ENCODE measurements at regions not wholly inside any gene's neighbourhood (a gene's known extent, or its start where the extent isn't known, plus 50 kb on each side); places are given as distances from the start of the nearest gene placed in this dataset.
"Not testable (repeated sequence)": the region's sequence is repeated elsewhere in the genome, so short reads cannot be mapped to it uniquely, and the experiment has no call there.

GRCh38 chr14:106010783-106011182, 484.4 kb downstream of the TMEM121 start:
- Histone ChIP-seq H3K27ac (ENCODE audit: low read depth, low read length, poor library complexity, severe bottlenecking) (no peak overlapping the region), H3K27me3 (replicated peaks; ENCODE audit: insufficient read depth, low read depth, low read length, poor library complexity) (no peaks in the 10 kb centered on the region), H3K4me3 (ENCODE audit: low read depth, low read length, poor library complexity, severe bottlenecking) (no peak overlapping the region), H3K9me3 (ENCODE audit: low read depth, low read length, poor library complexity, severe bottlenecking) (no peaks in the 10 kb centered on the region), H3K36me3 (ENCODE audit: insufficient read depth, low read length, poor library complexity, severe bottlenecking) (no peaks in the 10 kb centered on the region), H3K4me1 (ENCODE audit: insufficient read depth, low read length, poor library complexity, severe bottlenecking) (no peaks in the 10 kb centered on the region)
- intact Hi-C loops (cut with micrococcal nuclease; ENCODE audit: unreplicated experiment), result loop anchor here (10.0 kb wide), 1 partner anchor 466 kb away; no protein-coding TSS in a partner anchor
- DNase-seq (ENCODE audit: low spot score), result no peak
- BruUV-seq (replicated peaks), result no TSS peak
- ChIA-PET CTCF (interaction anchor here (0.5 kb wide), 1 partner anchor 408 kb away, joined by 15 read pairs; no protein-coding TSS in a partner anchor), POLR2A (ENCODE audit: low non-redundant PET) (interaction anchor here (0.5 kb wide), 1 partner anchor 318 kb away, joined by 3 read pairs; no protein-coding TSS in a partner anchor)
- TF ChIP-seq CTCF (conservative IDR thresholded peaks at IDR 0.05; ENCODE audit: low read depth, low read length) (no peak), EZH2 (IDR thresholded peaks at IDR 0.05; ENCODE audit: borderline replicate concordance, low read depth, low read length, poor library complexity, severe bottlenecking) (no peak)

- TF ChIP-seq CTCF (conservative IDR thresholded peaks at IDR 0.05; ENCODE audit: low read depth, low read length), result peak; percentile 66
- CTCF ChIA-PET; H3K27ac ChIP-seq (ENCODE audit: low read depth, low read length, poor library complexity, severe bottlenecking); BruUV-seq (replicated peaks); POLR2A ChIA-PET (ENCODE audit: low non-redundant PET); H3K27me3 ChIP-seq (replicated peaks; ENCODE audit: insufficient read depth, low read depth, low read length, poor library complexity); H3K36me3 ChIP-seq (ENCODE audit: insufficient read depth, low read length, poor library complexity, severe bottlenecking); H3K4me1 ChIP-seq (ENCODE audit: insufficient read depth, low read length, poor library complexity, severe bottlenecking); H3K4me3 ChIP-seq (ENCODE audit: low read depth, low read length, poor library complexity, severe bottlenecking); H3K9me3 ChIP-seq (ENCODE audit: low read depth, low read length, poor library complexity, severe bottlenecking): not testable (repeated sequence)
- intact Hi-C loops (cut with micrococcal nuclease; ENCODE audit: unreplicated experiment), result loop anchor here (10.0 kb wide), 1 partner anchor 467 kb away; no protein-coding TSS in a partner anchor
- DNase-seq (ENCODE audit: low spot score), result peak; percentile 78
These were observed 485.4 kb downstream of the TMEM121 start for GRCh38 chr14:106011631-106012360.

GRCh38 chr14:106012361-106012725, 486.0 kb downstream of the TMEM121 start:
- H3K27me3 ChIP-seq (replicated peaks; ENCODE audit: insufficient read depth, low read depth, low read length, poor library complexity); CTCF ChIA-PET; H3K4me1 ChIP-seq (ENCODE audit: insufficient read depth, low read length, poor library complexity, severe bottlenecking); H3K36me3 ChIP-seq (ENCODE audit: insufficient read depth, low read length, poor library complexity, severe bottlenecking); H3K9me3 ChIP-seq (ENCODE audit: low read depth, low read length, poor library complexity, severe bottlenecking); POLR2A ChIA-PET (ENCODE audit: low non-redundant PET); BruUV-seq (replicated peaks); DNase-seq (ENCODE audit: low spot score); H3K27ac ChIP-seq (ENCODE audit: low read depth, low read length, poor library complexity, severe bottlenecking); H3K4me3 ChIP-seq (ENCODE audit: low read depth, low read length, poor library complexity, severe bottlenecking): not testable (repeated sequence)
- intact Hi-C loops (cut with micrococcal nuclease; ENCODE audit: unreplicated experiment), result loop anchor here (10.0 kb wide), 1 partner anchor 468 kb away; no protein-coding TSS in a partner anchor

- Histone ChIP-seq H3K36me3 (ENCODE audit: insufficient read depth, low read length, poor library complexity, severe bottlenecking) (no peaks in the 10 kb centered on the region), H3K4me1 (ENCODE audit: insufficient read depth, low read length, poor library complexity, severe bottlenecking) (no peaks in the 10 kb centered on the region), H3K27ac (ENCODE audit: low read depth, low read length, poor library complexity, severe bottlenecking) (no peak overlapping the region), H3K9me3 (ENCODE audit: low read depth, low read length, poor library complexity, severe bottlenecking) (no peaks in the 10 kb centered on the region), H3K27me3 (replicated peaks; ENCODE audit: insufficient read depth, low read depth, low read length, poor library complexity) (peaks cover 8% of the 10 kb centered on the region), H3K4me3 (ENCODE audit: low read depth, low read length, poor library complexity, severe bottlenecking) (no peak overlapping the region)
- ChIA-PET CTCF (no interaction called here), POLR2A (ENCODE audit: low non-redundant PET) (no interaction called here)
- BruUV-seq (replicated peaks), result no TSS peak
- intact Hi-C loops (cut with micrococcal nuclease; ENCODE audit: unreplicated experiment), result loop anchor here (10.0 kb wide), 1 partner anchor 469 kb away; no protein-coding TSS in a partner anchor
- TF ChIP-seq EZH2 (IDR thresholded peaks at IDR 0.05; ENCODE audit: borderline replicate concordance, low read depth, low read length, poor library complexity, severe bottlenecking), result no peak
- no peak for DNase-seq (ENCODE audit: low spot score)
These were observed 487.5 kb downstream of the TMEM121 start for GRCh38 chr14:106013879-106014376.

GRCh38 chr14:106017952-106018351, 491.6 kb downstream of the TMEM121 start:
- H3K9me3 ChIP-seq (ENCODE audit: low read depth, low read length, poor library complexity, severe bottlenecking); H3K27me3 ChIP-seq (replicated peaks; ENCODE audit: insufficient read depth, low read depth, low read length, poor library complexity); H3K4me1 ChIP-seq (ENCODE audit: insufficient read depth, low read length, poor library complexity, severe bottlenecking); H3K27ac ChIP-seq (ENCODE audit: low read depth, low read length, poor library complexity, severe bottlenecking); H3K4me3 ChIP-seq (ENCODE audit: low read depth, low read length, poor library complexity, severe bottlenecking); H3K36me3 ChIP-seq (ENCODE audit: insufficient read depth, low read length, poor library complexity, severe bottlenecking); POLR2A ChIA-PET (ENCODE audit: low non-redundant PET); DNase-seq (ENCODE audit: low spot score); BruUV-seq (replicated peaks); CTCF ChIA-PET: not testable (repeated sequence)
- intact Hi-C loops (cut with micrococcal nuclease; ENCODE audit: unreplicated experiment), result loop anchor here (10.0 kb wide), 1 partner anchor 473 kb away; no protein-coding TSS in a partner anchor
